Caco-2 (cell line): ENCODE measurements at regions not wholly inside any gene's neighbourhood (a gene's known extent, or its start where the extent isn't known, plus 50 kb on each side); places are given as distances from the start of the nearest gene placed in this dataset.

Source experiments
- BruUV-seq: library from RNA; stranded (reverse); fragments of 400-500 nt; replicated peaks from 2 replicates; lab custom pipeline; 2021; lab: Mats Ljungman, UMichigan
- CTCF ChIA-PET: fragments of 300-600 bp; sonication (Branson Sonifier 250); formaldehyde crosslinking; loops from one replicate; lab custom pipeline; 2022; ENCODE audit warnings: antibody characterized with exemption; lab: Charles Lee
- POLR2A ChIA-PET: fragments of 300-600 bp; sonication (Branson Sonifier 250); formaldehyde crosslinking; loops from one replicate; lab custom pipeline; 2022; ENCODE audit warnings: antibody characterized with exemption; lab: Charles Lee
- DNase-seq, 2 experiments: peaks; one replicate each; pipeline versions ENCODE4 v3.0.0 to v3.0.0-alpha.2; 2020 to 2022
- H3K27me3 ChIP-seq: replicated peaks from 2 replicates; pipeline ENCODE4 v1.6.0; 2011; ENCODE audit warnings: low read length; ENCODE audit not compliant: control insufficient read depth, insufficient read depth
- H3K36me3 ChIP-seq: 2 replicates; pipeline ENCODE4 v1.5.1; 2011; ENCODE audit warnings: low read length; ENCODE audit not compliant: control insufficient read depth, insufficient read depth
- H3K4me1 ChIP-seq: fragments of 250-450 bp; sonication (Bioruptor Pico); 2 replicates; pipeline ENCODE4 v1.5.1; 2020; ENCODE audit warnings: mild to moderate bottlenecking
- H3K4me3 ChIP-seq: 2 replicates; pipeline ENCODE4 v1.5.1; 2011; ENCODE audit warnings: low read depth, mild to moderate bottlenecking, control low read depth, low read length
- H3K9me3 ChIP-seq: fragments of 250-450 bp; sonication (Bioruptor Pico); 2 replicates; pipeline ENCODE4 v1.5.1; 2020; ENCODE audit warnings: mild to moderate bottlenecking, moderate library complexity
- H3K27ac Mint-ChIP-seq: one replicate; pipeline ENCODE4 v1.8.0; 2022; ENCODE audit warnings: mixed read lengths; ENCODE audit not compliant: unreplicated experiment
- H3K27me3 Mint-ChIP-seq: one replicate; pipeline ENCODE4 v1.8.0; 2022; ENCODE audit warnings: mixed read lengths; ENCODE audit not compliant: insufficient read depth, unreplicated experiment
- H3K36me3 Mint-ChIP-seq: one replicate; pipeline ENCODE4 v1.8.0; 2022; ENCODE audit warnings: mild to moderate bottlenecking, mixed read lengths; ENCODE audit not compliant: insufficient read depth, unreplicated experiment
- H3K4me1 Mint-ChIP-seq: one replicate; pipeline ENCODE4 v1.8.0; 2022; ENCODE audit warnings: low read depth, mixed read lengths; ENCODE audit not compliant: unreplicated experiment
- H3K4me3 Mint-ChIP-seq: one replicate; pipeline ENCODE4 v1.8.0; 2022; ENCODE audit warnings: mild to moderate bottlenecking, moderate library complexity, mixed read lengths; ENCODE audit not compliant: unreplicated experiment
- H3K9me3 Mint-ChIP-seq: one replicate; pipeline ENCODE4 v1.8.0; 2022; ENCODE audit warnings: mixed read lengths; ENCODE audit not compliant: unreplicated experiment
- intact Hi-C: fragments of 100-400 bp; cut with micrococcal nuclease; formaldehyde crosslinking; loops from one replicate; pipeline ENCODE4 v1.10.0; 2022; ENCODE audit not compliant: unreplicated experiment
- TF ChIP-seq, protein P1 (sequence below), 2 experiments: fragments of 200-600 bp in 1 of 2; IDR thresholded peaks; 1 replicate in 1 of 2; 2 replicates in 1 of 2; pipeline versions ENCODE4 v1.5.1 to v1.8.0; 2011 to 2022; ENCODE audit warnings: antibody characterized with exemption in 1 of 2, control low read depth in 1 of 2, inconsistent platforms in 1 of 2, low read depth in 1 of 2, low read length in 1 of 2, mild to moderate bottlenecking in 1 of 2, moderate library complexity in 1 of 2; ENCODE audit not compliant: insufficient read depth in 1 of 2, severe bottlenecking in 1 of 2, unreplicated experiment in 1 of 2

DNA sequence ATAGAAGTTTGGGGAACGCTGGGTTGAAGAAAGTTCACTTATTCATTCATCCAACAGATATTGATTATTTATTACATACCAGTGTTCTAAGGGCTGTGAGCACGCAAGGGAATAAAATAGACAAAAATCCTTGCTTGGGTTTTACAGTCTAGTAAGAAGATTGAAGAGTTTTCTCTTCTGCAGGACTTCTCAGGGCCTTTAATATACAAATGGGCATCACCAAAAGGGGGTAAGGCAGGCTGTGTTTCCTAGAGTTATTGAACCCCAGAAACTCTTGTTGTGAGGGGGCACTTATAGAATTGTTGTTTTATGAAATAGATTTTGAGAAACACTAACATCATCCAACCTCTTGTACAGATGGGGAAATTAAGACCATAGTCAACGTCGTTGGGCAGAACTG lies 198.5 kb upstream of the ZNF618 start:
- POLR2A ChIA-PET: no interaction called here
- CTCF ChIA-PET: no interaction called here
- H3K4me3 Mint-ChIP-seq: no peak overlapping the region
- H3K9me3 ChIP-seq: no peaks in the 10 kb centered on the region
- peaks cover 24% of the 10 kb centered on the region for H3K27me3 Mint-ChIP-seq
- no peaks in the 10 kb centered on the region for H3K36me3 Mint-ChIP-seq
- BruUV-seq: no TSS peak
- intact Hi-C loops: no loop called here
- H3K27me3 ChIP-seq: no peaks in the 10 kb centered on the region
- DNase-seq: no peak
- TF ChIP-seq, protein P1, sequence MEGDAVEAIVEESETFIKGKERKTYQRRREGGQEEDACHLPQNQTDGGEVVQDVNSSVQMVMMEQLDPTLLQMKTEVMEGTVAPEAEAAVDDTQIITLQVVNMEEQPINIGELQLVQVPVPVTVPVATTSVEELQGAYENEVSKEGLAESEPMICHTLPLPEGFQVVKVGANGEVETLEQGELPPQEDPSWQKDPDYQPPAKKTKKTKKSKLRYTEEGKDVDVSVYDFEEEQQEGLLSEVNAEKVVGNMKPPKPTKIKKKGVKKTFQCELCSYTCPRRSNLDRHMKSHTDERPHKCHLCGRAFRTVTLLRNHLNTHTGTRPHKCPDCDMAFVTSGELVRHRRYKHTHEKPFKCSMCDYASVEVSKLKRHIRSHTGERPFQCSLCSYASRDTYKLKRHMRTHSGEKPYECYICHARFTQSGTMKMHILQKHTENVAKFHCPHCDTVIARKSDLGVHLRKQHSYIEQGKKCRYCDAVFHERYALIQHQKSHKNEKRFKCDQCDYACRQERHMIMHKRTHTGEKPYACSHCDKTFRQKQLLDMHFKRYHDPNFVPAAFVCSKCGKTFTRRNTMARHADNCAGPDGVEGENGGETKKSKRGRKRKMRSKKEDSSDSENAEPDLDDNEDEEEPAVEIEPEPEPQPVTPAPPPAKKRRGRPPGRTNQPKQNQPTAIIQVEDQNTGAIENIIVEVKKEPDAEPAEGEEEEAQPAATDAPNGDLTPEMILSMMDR (IDR thresholded peaks at IDR 0.05; ENCODE audit: insufficient read depth in 1 of 2, low read depth in 1 of 2, low read length in 1 of 2, severe bottlenecking in 1 of 2, unreplicated experiment in 1 of 2): no peak
- no peaks in the 10 kb centered on the region for H3K9me3 Mint-ChIP-seq
- H3K4me1 Mint-ChIP-seq: no peaks in the 10 kb centered on the region
- no peaks in the 10 kb centered on the region for H3K4me1 ChIP-seq
- H3K36me3 ChIP-seq: no peaks in the 10 kb centered on the region
- no peak overlapping the region for H3K4me3 ChIP-seq
- no peak overlapping the region for H3K27ac Mint-ChIP-seq

DNA sequence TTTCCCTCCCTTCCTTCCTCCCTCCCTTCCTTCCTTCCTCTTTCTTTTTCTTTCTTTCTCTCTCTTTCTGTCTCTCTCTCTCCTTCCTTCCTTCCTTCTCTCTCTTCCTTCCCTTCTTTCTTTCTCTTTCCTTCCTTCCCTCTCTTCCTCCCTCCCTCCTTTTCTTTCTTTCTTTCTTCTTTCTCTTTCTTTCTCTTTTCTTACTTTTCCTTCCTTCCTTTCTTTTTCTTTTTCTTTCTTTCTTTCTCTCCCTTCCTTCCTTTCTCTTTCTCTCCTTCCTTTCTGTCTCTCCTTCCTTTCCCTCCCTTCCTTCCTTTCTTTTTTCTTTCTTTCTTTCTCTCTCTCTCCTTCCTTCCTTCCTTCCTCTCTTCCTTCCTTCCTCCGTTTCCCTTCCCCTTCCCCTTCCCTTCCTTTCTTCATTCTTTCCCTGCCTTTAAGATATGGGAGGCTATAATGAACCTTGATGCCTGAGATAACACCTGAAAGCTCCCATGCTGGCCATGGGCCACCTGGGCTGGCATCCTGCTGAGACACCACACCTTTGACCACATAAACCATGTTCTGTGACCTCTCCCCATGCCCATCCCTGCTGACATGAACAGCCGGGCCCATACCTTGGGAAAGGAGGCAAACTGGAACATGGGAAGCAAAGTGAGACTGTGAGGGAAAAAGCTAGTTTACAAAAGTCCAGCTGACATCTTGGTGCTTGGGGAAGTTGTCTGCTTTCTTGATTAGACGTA lies 197.8 kb upstream of the ZNF618 start:
- Histone ChIP-seq H3K9me3 (no peaks in the 10 kb centered on the region), H3K27me3 (no peaks in the 10 kb centered on the region), H3K4me1 (no peaks in the 10 kb centered on the region), H3K4me3 (no peak overlapping the region), H3K36me3 (no peaks in the 10 kb centered on the region)
- Mint-ChIP-seq H3K36me3 (no peaks in the 10 kb centered on the region), H3K4me1 (no peaks in the 10 kb centered on the region), H3K27me3 (peaks cover 24% of the 10 kb centered on the region), H3K27ac (no peak overlapping the region), H3K9me3 (no peaks in the 10 kb centered on the region), H3K4me3 (no peak overlapping the region)
- intact Hi-C loops: no loop called here
- ChIA-PET CTCF (no interaction called here), POLR2A (no interaction called here)
- TF ChIP-seq, protein P1 (IDR thresholded peaks at IDR 0.05; ENCODE audit: insufficient read depth in 1 of 2, low read depth in 1 of 2, low read length in 1 of 2, severe bottlenecking in 1 of 2, unreplicated experiment in 1 of 2): no peak
- no peak for DNase-seq
- BruUV-seq: no TSS peak

DNA sequence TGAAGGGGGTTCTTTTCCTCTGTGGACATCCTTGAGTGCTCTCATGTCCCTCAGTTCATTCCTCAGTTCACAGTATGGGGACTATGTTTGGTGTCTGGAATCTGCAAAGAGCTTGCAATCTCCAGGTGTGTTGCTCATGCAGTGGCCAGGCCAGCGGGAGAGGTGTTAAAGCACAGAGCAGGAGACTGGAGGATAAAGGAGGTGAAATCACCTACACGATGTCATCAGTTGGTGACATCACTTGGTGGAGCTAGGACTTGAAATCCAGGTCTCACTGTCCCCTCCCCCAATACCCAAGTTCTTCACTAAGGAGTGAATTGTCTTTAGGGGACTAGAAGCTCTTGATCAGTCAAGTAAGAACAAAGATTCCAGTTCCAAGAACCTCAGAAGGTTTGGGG lies 197.3 kb upstream of the ZNF618 start:
- no peak overlapping the region for H3K27ac Mint-ChIP-seq
- Histone ChIP-seq H3K27me3 (no peaks in the 10 kb centered on the region), H3K4me3 (no peak overlapping the region), H3K4me1 (no peaks in the 10 kb centered on the region), H3K36me3 (no peaks in the 10 kb centered on the region), H3K9me3 (no peaks in the 10 kb centered on the region)
- ChIA-PET POLR2A (no interaction called here), CTCF (no interaction called here)
- no TSS peak for BruUV-seq
- peaks cover 19% of the 10 kb centered on the region for H3K27me3 Mint-ChIP-seq
- H3K36me3 Mint-ChIP-seq: no peaks in the 10 kb centered on the region
- TF ChIP-seq, protein P1 (IDR thresholded peaks at IDR 0.05; ENCODE audit: insufficient read depth in 1 of 2, low read depth in 1 of 2, low read length in 1 of 2, severe bottlenecking in 1 of 2, unreplicated experiment in 1 of 2): no peak
- no peaks in the 10 kb centered on the region for H3K9me3 Mint-ChIP-seq
- intact Hi-C loops: no loop called here
- no peak overlapping the region for H3K4me3 Mint-ChIP-seq
- no peak for DNase-seq
- no peaks in the 10 kb centered on the region for H3K4me1 Mint-ChIP-seq
